Bronchial epithelial cell (primary cell): ENCODE measurements at regions not wholly inside any gene's neighbourhood (a gene's known extent, or its start where the extent isn't known, plus 50 kb on each side); places are given as distances from the start of the nearest gene placed in this dataset.
"Not testable (repeated sequence)": the region's sequence is repeated elsewhere in the genome, so short reads cannot be mapped to it uniquely, and the experiment has no call there.

Experiments
- DNase-seq: peaks from one replicate; pipeline ENCODE4 v3.0.0-alpha.2; 2010; ENCODE audit warnings: low read depth
- FAIRE-seq: peaks from 2 replicates; lab custom pipeline; 2011; peaks lifted over from hg19 to GRCh38; lab: Jason Lieb, UNC
- H3K27me3 ChIP-seq: 2 replicates; pipeline ENCODE4 v1.5.1; 2011; ENCODE audit warnings: low read length; ENCODE audit not compliant: control insufficient read depth, insufficient read depth
- H3K36me3 ChIP-seq: 2 replicates; pipeline ENCODE4 v1.5.1; 2011; ENCODE audit warnings: low read length; ENCODE audit not compliant: control insufficient read depth, insufficient read depth
- H3K4me3 ChIP-seq: 2 replicates; pipeline ENCODE4 v1.5.1; 2011; ENCODE audit warnings: mild to moderate bottlenecking, low read depth, low read length, control low read depth
- CTCF ChIP-seq: IDR thresholded peaks from 2 replicates; pipeline ENCODE4 v1.5.1; 2011; ENCODE audit warnings: mild to moderate bottlenecking, moderate library complexity, low read length, control low read depth, inconsistent platforms; ENCODE audit not compliant: insufficient read depth, severe bottlenecking

- H3K36me3 ChIP-seq: no peaks in the 10 kb centered on the region
- no peak overlapping the region for H3K4me3 ChIP-seq
- TF ChIP-seq CTCF: no peak
- no peaks in the 10 kb centered on the region for H3K27me3 ChIP-seq
- no peak for DNase-seq
- FAIRE-seq: no peak
Observed at GRCh38 chr11:110358336-110358735, 61.9 kb upstream of the RDX start.

GRCh38 chr11:110360781-110361408 is 64.5 kb upstream of the RDX start:
- DNase-seq, FAIRE-seq, H3K36me3 ChIP-seq, H3K27me3 ChIP-seq, H3K4me3 ChIP-seq: not testable (repeated sequence)

GRCh38 chr11:110362971-110363509 is 66.6 kb upstream of the RDX start:
- Histone ChIP-seq H3K27me3 (no peaks in the 10 kb centered on the region), H3K36me3 (no peaks in the 10 kb centered on the region), H3K4me3 (no peak overlapping the region)
- FAIRE-seq: no peak
- no peak for DNase-seq
- TF ChIP-seq CTCF: no peak

GRCh38 chr11:110366291-110366690 is 63.5 kb upstream of the FDX1 start:
- no peaks in the 10 kb centered on the region for H3K36me3 ChIP-seq
- no peak overlapping the region for H3K4me3 ChIP-seq
- no peaks in the 10 kb centered on the region for H3K27me3 ChIP-seq
- no peak for FAIRE-seq
- DNase-seq: peak; percentile 78
- no peak for TF ChIP-seq CTCF

- peak; percentile 40 for DNase-seq
- no peak for FAIRE-seq
- Histone ChIP-seq H3K4me3 (no peak overlapping the region), H3K36me3 (no peaks in the 10 kb centered on the region), H3K27me3 (no peaks in the 10 kb centered on the region)
- TF ChIP-seq CTCF: no peak
Observed at GRCh38 chr11:110367571-110367970, 62.2 kb upstream of the FDX1 start.

GRCh38 chr11:110371084-110371483 is 58.7 kb upstream of the FDX1 start:
- FAIRE-seq: no peak

More at GRCh38 chr11:110371084-110371483, 58.7 kb upstream of the FDX1 start:
- no peaks in the 10 kb centered on the region for H3K27me3 ChIP-seq
- DNase-seq: no peak
- TF ChIP-seq CTCF: no peak
- no peaks in the 10 kb centered on the region for H3K36me3 ChIP-seq
- no peak overlapping the region for H3K4me3 ChIP-seq
